ENCODE measurements at regions not wholly inside any gene's neighbourhood (a gene's known extent, or its start where the extent isn't known, plus 50 kb on each side); places are given as distances from the start of the nearest gene placed in this dataset.

GRCh38 chr4:80145739-80146138 lies 51.6 kb upstream of the PRDM8 start:
- no peak for DNase-seq

- no peak for DNase-seq
These were observed 52.4 kb upstream of the PRDM8 start for GRCh38 chr4:80144676-80145470.

DNA sequence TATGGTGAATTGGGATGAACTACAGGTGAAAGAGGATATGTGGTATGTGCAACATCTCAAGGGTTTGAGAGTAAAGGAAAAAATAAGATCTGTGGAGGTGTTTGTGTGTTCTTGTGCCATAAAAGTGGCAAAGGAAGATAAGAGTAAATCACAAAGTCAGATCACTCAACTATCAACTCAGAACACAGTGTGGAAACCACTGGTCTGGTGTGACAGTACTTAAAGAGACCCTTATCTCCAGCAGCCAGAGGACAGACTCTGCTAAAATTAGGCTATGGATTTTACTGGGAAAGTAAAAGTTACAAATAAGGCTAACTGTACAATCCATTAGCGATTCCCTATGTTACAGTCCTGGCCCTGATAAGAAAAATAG lies 54.0 kb upstream of the PRDM8 start:
- DNase-seq: no peak

GRCh38 chr4:80142394-80143306 lies 54.7 kb upstream of the PRDM8 start:
- no peak for DNase-seq

- DNase-seq: no peak
These were observed 55.8 kb upstream of the PRDM8 start for GRCh38 chr4:80141543-80141942.

- DNase-seq: no peak
These were observed 57.1 kb upstream of the PRDM8 start for GRCh38 chr4:80140194-80140593.

DNA sequence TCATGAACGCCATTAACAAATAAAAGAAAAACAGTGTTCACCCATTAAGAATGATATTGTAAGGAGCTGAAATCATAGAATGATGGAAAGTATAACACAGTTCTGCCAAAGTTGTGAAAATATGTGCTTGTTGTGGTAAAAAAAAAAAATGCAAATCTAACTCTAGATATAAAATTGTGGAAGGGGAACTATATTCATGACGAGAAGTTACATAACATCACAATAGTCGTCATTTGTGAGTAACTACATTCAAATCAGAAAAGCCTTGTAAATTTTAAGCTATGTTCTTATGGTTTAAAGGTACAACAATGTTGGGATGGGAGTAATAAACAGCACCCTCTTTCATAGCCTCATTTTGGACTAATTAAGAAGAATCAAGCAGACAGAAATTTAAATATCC lies 57.6 kb upstream of the PRDM8 start:
- no peak for DNase-seq

DNA sequence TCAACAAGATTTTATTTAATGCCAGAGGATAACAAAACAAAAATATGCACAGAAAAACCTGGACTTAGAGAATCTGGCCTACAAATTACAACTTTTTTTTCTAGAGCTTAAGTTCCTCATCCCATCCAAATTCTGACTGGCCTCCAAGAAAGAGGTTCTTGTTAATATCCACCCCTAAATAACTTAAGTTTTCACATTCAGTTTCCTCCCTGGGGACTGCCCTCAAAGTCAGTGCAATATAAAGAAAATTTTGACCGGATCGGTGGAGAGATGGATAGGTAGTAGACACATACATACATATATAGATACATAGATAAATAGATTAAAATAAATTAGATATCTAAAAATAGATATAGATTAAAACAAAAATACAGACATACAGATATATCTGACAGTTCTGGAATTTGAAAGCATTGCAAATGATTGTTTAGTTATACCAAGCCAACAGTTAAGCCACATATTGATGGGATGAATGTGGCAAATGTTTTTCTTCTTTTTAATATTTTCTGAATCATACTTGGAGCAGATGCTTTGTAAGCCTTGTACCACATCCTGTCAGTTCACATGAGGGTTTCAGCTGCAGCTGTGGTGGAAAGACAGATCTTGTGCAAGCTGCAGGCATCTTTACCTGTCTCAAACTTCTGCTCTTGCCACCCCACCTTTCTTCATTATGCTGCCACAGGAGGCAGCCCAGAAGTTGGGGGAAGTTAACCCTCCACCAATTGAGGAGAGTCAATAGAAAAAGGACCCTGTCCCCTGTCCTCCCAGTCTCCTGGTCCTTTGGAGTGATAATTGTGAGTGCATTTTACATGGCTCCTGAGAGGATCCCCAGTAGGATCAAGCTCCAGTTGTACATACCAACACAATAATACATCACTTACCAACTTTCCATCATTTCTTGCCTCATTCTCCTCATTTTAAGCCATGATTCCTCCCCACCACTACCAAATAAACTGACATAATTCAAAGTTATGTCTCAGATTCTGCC lies 58.5 kb upstream of the PRDM8 start:
- DNase-seq: no peak

GRCh38 chr4:80137631-80138030 lies 59.7 kb upstream of the PRDM8 start:
- DNase-seq: no peak

GRCh38 chr4:80136270-80136669 lies 61.0 kb upstream of the PRDM8 start:
- no peak for DNase-seq

GRCh38 chr4:80135702-80136058 lies 61.6 kb upstream of the PRDM8 start:
- no peak for DNase-seq

DNA sequence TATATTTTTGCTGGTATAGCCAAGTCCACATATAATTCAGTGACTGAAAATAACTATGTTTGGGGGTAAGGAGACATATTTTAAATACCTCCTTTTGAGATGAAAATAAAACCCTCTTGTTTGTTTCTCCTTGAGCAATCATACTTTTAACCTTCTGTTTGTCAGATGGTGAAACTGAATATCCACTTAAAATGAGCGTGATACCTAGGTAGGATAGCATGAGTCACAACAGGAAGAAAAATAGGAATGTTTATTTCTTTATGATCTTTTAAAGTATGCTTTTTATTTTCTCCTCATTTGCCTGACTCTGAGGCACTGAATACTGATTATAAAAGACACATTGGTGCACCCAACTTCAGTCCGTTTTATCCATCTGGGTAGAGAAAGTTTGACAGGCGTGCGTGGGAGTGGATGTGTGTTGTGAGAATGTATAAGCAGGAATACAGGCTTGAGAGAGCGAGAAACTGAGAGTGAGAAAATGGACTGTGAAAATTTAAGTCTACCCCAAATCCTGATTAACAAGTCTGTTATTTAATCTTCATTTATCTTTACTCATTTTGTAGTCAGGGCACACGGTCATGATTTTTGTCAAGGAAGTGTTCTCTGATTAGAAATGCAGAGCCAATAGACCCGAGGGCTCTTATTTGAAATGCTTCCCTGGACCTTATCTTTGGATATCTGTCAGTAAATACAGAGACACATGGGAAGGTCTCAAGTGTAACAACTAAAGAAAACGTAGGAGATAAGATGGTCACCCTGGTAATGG lies 62.1 kb upstream of the ANTXR2 start:
- no peak for DNase-seq

DNA sequence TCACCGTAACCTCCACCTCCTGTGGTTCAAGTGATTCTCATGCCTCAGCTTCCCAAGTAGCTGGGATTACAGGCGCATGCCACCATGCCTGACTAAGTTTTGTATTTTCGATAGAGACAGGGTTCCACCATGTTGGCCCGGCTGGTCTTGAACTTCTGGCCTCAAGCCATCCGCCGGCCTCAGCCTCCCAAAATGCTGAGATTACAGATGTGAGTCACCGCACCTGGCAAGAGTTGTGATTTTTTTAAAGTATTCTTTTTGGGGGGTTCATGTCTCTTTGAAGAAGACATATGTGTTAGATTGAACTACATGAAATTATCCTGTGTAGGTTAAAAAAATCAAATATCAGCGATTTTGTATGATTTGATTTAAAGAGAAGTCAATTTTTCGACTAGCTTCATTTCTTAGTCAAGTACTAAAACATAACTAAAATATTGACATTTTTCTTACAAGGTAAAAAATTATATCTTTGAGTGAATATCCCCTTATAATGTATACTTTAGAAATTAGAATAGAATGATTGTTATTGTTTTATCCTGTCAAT lies 60.3 kb upstream of the ANTXR2 start:
- no peak for DNase-seq

DNA sequence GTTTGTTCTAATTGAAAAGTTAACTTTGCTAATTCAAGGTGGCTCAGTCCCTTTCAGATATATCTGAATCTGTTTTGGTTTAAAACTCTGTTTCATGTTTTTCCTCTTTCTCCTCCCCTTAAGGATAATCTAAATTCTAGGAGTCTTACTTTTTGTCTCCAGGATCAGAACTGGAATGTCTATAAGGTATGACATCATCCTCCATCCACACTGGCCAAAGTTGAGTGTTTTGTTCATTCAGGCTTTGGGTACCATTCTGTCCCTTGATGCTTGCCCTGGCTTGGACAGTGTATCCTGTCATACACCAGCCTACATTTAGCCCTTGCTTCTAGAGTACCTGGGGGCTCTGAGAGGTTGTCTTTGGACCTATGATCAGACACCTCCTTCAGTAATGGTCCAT lies 56.8 kb upstream of the ANTXR2 start:
- DNase-seq: no peak

DNA sequence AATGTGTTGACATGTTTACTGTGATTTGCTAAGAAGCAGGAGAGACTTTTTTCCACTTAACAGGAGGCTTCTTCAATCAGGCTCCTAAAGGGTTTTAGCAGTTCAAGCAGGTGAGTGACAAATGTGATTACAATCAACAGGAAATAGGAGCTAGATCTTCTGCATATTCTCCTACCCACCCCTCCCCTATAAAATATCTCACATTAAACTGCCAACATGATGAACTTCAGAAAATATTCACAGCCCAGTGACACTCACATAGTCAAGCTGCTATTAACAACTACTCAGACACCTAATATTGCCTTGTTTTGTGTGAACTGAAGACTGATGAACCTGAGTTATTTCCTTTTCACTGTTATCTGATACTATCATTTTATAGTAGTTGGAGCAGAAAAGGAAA lies 55.9 kb upstream of the ANTXR2 start:
- DNase-seq: no peak

- no peak for DNase-seq
These were observed 54.9 kb upstream of the ANTXR2 start for GRCh38 chr4:80127870-80128419.

- no peak for DNase-seq
These were observed 53.4 kb upstream of the ANTXR2 start for GRCh38 chr4:80126435-80126834.

- DNase-seq: peak; percentile 37
These were observed 52.5 kb upstream of the ANTXR2 start for GRCh38 chr4:80125252-80126177.

GRCh38 chr4:80124246-80125211 lies 51.5 kb upstream of the ANTXR2 start:
- DNase-seq: no peak
